H54 (cell line): ENCODE measurements at regions not wholly inside any gene's neighbourhood (a gene's known extent, or its start where the extent isn't known, plus 50 kb on each side); places are given as distances from the start of the nearest gene placed in this dataset.

Experiments used
- DNase-seq: peaks from one replicate; pipeline ENCODE4 v3.0.0; 2011; ENCODE audit warnings: low spot score, mixed read lengths; ENCODE audit not compliant: insufficient read length
- FAIRE-seq: peaks from 3 replicates; lab custom pipeline; 2011; peaks lifted over from hg19 to GRCh38; lab: Jason Lieb, UNC
- POLR2A ChIP-seq: IDR thresholded peaks from 2 replicates; pipeline ENCODE4 v1.6.1; 2011; ENCODE audit warnings: low read depth, mild to moderate bottlenecking, low read length

GRCh38 chr3:64422192-64422591 is 196.9 kb upstream of the PRICKLE2 start:
- DNase-seq (no peak), FAIRE-seq (no peak)
- TF ChIP-seq POLR2A = no peak

GRCh38 chr3:64417816-64418215 is 192.6 kb upstream of the PRICKLE2 start:
- DNase-seq = no peak
- TF ChIP-seq POLR2A = no peak
- FAIRE-seq = peak; percentile 67

GRCh38 chr3:64414043-64414442 is 188.8 kb upstream of the PRICKLE2 start:
- TF ChIP-seq POLR2A = no peak
- FAIRE-seq = no peak
- DNase-seq = no peak

- no peak for FAIRE-seq
- no peak for DNase-seq
- no peak for TF ChIP-seq POLR2A
Observed at GRCh38 chr3:64411101-64411500, 185.8 kb upstream of the PRICKLE2 start.

GRCh38 chr3:64410226-64410625 is 185.0 kb upstream of the PRICKLE2 start:
- FAIRE-seq = no peak
- DNase-seq = no peak
- no peak for TF ChIP-seq POLR2A

- no peak for TF ChIP-seq POLR2A
- FAIRE-seq (no peak), DNase-seq (no peak)
Observed at GRCh38 chr3:64408770-64409169, 183.5 kb upstream of the PRICKLE2 start.

- no peak for FAIRE-seq
- no peak for TF ChIP-seq POLR2A
- no peak for DNase-seq
Observed at GRCh38 chr3:64406271-64406670, 181.0 kb upstream of the PRICKLE2 start.

GRCh38 chr3:64405211-64405835 is 180.1 kb upstream of the PRICKLE2 start:
- no peak for TF ChIP-seq POLR2A
- FAIRE-seq (no peak), DNase-seq (no peak)

GRCh38 chr3:64400706-64401105 is 175.4 kb upstream of the PRICKLE2 start:
- DNase-seq (no peak), FAIRE-seq (no peak)
- TF ChIP-seq POLR2A = no peak

- DNase-seq = peak; percentile 36
- peak; percentile 33 for FAIRE-seq
- TF ChIP-seq POLR2A = no peak
Observed at GRCh38 chr3:64399205-64399800, 174.0 kb upstream of the PRICKLE2 start.

GRCh38 chr3:64398476-64398875 is 173.2 kb upstream of the PRICKLE2 start:
- no peak for TF ChIP-seq POLR2A

GRCh38 chr3:64398006-64398405 is 172.7 kb upstream of the PRICKLE2 start:
- DNase-seq (no peak), FAIRE-seq (no peak)
- TF ChIP-seq POLR2A = no peak

More at GRCh38 chr3:64398476-64398875, 173.2 kb upstream of the PRICKLE2 start:
- FAIRE-seq (no peak), DNase-seq (no peak)

- no peak for FAIRE-seq
- TF ChIP-seq POLR2A = no peak
- no peak for DNase-seq
Observed at GRCh38 chr3:64397573-64397972, 172.3 kb upstream of the PRICKLE2 start.

GRCh38 chr3:64395490-64395889 is 170.2 kb upstream of the PRICKLE2 start:
- DNase-seq (no peak), FAIRE-seq (no peak)
- TF ChIP-seq POLR2A = no peak

- FAIRE-seq (no peak), DNase-seq (no peak)
- TF ChIP-seq POLR2A = no peak
Observed at GRCh38 chr3:64393193-64393592, 167.9 kb upstream of the PRICKLE2 start.
